ENCODE measurements at regions not wholly inside any gene's neighbourhood (a gene's known extent, or its start where the extent isn't known, plus 50 kb on each side); places are given as distances from the start of the nearest gene placed in this dataset.

DNA sequence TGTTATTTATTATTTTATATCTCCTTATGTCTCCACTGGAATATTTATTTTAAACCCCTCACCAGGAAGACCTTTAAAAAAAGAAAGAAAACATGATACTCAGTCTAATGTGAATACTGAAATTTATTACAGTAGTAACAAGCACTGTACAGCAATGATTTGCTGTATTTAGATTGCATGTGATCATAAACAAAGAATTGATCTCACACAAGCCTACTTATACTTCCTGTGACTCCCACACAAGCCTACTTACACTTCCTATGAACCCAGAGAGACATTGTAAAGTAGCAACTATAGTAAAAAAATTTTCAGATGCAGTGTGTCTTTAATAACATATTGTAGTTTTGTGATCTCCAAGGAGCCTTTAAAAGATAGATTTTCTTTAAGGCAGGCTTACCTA, 142.7 kb upstream of the SYT1 start:
- intact Hi-C loops (cut with DNase I), result no loop called here
- Histone ChIP-seq H3K36me3 (no peaks in the 10 kb centered on the region), H3K27ac (no peak overlapping the region), H3K4me1 (no peaks in the 10 kb centered on the region), H3K9me3 (no peaks in the 10 kb centered on the region), H3K4me3 (no peak overlapping the region), H3K27me3 (no peaks in the 10 kb centered on the region)
- ATAC-seq (no peak), DNase-seq (no peak)
- TF ChIP-seq, protein P1, sequence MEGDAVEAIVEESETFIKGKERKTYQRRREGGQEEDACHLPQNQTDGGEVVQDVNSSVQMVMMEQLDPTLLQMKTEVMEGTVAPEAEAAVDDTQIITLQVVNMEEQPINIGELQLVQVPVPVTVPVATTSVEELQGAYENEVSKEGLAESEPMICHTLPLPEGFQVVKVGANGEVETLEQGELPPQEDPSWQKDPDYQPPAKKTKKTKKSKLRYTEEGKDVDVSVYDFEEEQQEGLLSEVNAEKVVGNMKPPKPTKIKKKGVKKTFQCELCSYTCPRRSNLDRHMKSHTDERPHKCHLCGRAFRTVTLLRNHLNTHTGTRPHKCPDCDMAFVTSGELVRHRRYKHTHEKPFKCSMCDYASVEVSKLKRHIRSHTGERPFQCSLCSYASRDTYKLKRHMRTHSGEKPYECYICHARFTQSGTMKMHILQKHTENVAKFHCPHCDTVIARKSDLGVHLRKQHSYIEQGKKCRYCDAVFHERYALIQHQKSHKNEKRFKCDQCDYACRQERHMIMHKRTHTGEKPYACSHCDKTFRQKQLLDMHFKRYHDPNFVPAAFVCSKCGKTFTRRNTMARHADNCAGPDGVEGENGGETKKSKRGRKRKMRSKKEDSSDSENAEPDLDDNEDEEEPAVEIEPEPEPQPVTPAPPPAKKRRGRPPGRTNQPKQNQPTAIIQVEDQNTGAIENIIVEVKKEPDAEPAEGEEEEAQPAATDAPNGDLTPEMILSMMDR (IDR thresholded peaks at IDR 0.05), result no peak

DNA sequence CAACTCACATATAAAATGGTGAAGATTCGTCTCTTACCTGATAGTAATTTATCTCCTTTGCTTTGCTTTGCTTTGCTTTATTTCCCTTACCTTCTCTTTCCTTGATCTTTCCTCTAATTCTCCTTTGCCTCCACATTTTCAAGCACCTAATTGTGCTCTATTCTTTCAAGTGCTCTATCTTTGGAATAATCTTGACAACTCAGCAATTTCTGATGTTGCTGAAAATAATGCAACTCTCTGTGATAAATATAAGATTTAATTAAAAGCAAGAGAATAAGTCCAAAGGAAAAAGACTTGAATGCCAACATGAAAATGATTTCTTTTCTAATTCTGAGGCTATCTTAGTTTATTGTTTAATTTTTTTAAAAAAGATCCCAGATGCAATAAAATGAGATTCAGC, 139.5 kb upstream of the SYT1 start:
- DNase-seq, result no peak
- H3K4me1 ChIP-seq, result no peaks in the 10 kb centered on the region
- TF ChIP-seq, protein P1 (IDR thresholded peaks at IDR 0.05), result no peak
- no peak for ATAC-seq
- H3K27me3 ChIP-seq, result no peaks in the 10 kb centered on the region
- no peaks in the 10 kb centered on the region for H3K9me3 ChIP-seq
- H3K4me3 ChIP-seq, result no peak overlapping the region
- intact Hi-C loops (cut with DNase I), result no loop called here
- H3K36me3 ChIP-seq, result no peaks in the 10 kb centered on the region
- H3K27ac ChIP-seq, result no peak overlapping the region

GRCh38 chr12:78725951-78726580, 138.5 kb upstream of the SYT1 start:
- no peaks in the 10 kb centered on the region for H3K4me1 ChIP-seq
- no peak for ATAC-seq
- TF ChIP-seq, protein P1 (IDR thresholded peaks at IDR 0.05), result no peak
- H3K4me3 ChIP-seq, result no peak overlapping the region
- DNase-seq, result no peak
- H3K36me3 ChIP-seq, result no peaks in the 10 kb centered on the region
- H3K27me3 ChIP-seq, result no peaks in the 10 kb centered on the region
- H3K27ac ChIP-seq, result no peak overlapping the region
- no peaks in the 10 kb centered on the region for H3K9me3 ChIP-seq
- intact Hi-C loops (cut with DNase I), result no loop called here

GRCh38 chr12:78726854-78727253, 137.7 kb upstream of the SYT1 start:
- Histone ChIP-seq H3K9me3 (no peaks in the 10 kb centered on the region), H3K4me1 (no peaks in the 10 kb centered on the region), H3K36me3 (no peaks in the 10 kb centered on the region), H3K27me3 (no peaks in the 10 kb centered on the region), H3K27ac (no peak overlapping the region), H3K4me3 (no peak overlapping the region)
- intact Hi-C loops (cut with DNase I), result no loop called here
- ATAC-seq (no peak), DNase-seq (no peak)
- TF ChIP-seq, protein P1 (IDR thresholded peaks at IDR 0.05), result no peak

DNA sequence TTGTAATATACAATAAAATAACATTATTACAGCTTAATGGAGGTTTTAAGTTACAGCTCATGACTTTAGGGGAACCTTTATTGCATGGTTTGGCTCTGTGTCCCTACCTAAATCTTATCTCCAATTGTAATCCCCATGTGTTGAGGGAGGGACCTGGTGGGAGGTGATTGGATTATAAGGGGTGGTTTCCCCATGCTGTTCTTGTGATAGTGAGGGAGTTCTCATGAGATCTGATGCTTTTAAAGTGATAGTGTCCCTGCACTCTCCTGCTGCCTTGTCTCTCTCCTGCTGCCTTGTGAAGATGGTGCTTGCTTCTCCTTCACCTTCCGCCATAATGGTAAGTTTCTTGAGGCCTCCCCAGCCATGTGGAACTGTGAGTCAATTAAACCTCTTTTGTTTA, 132.1 kb upstream of the SYT1 start:
- Histone ChIP-seq H3K27me3 (no peaks in the 10 kb centered on the region), H3K9me3 (no peaks in the 10 kb centered on the region), H3K27ac (no peak overlapping the region), H3K4me1 (no peaks in the 10 kb centered on the region), H3K36me3 (no peaks in the 10 kb centered on the region), H3K4me3 (no peak overlapping the region)
- TF ChIP-seq, protein P1 (IDR thresholded peaks at IDR 0.05), result no peak
- no peak for ATAC-seq
- intact Hi-C loops (cut with DNase I), result no loop called here
- DNase-seq, result no peak

- Histone ChIP-seq H3K27ac (no peak overlapping the region), H3K9me3 (no peaks in the 10 kb centered on the region), H3K4me3 (no peak overlapping the region), H3K4me1 (no peaks in the 10 kb centered on the region), H3K36me3 (no peaks in the 10 kb centered on the region), H3K27me3 (no peaks in the 10 kb centered on the region)
- intact Hi-C loops (cut with DNase I), result no loop called here
- TF ChIP-seq, protein P1 (IDR thresholded peaks at IDR 0.05), result no peak
- DNase-seq (no peak), ATAC-seq (no peak)
These were observed 124.9 kb upstream of the SYT1 start for GRCh38 chr12:78739653-78740052.
